Smooth muscle cell (in vitro differentiated cells): ENCODE measurements at regions not wholly inside any gene's neighbourhood (a gene's known extent, or its start where the extent isn't known, plus 50 kb on each side); places are given as distances from the start of the nearest gene placed in this dataset.
A peak's percentile ranks its signal among the peaks of the same experiment; 100 is the strongest.

ENCODE experiments used
- DNase-seq: peaks from one replicate; lab custom pipeline; 2025; ENCODE audit not compliant: unreplicated experiment; lab: John Stamatoyannopoulos, UW
- H2AFZ ChIP-seq: fragments of 200-600 bp; sonication (generic); 2 replicates; pipeline ENCODE4 v1.6.0; 2016; ENCODE audit warnings: antibody characterized with exemption, low read depth, mild to moderate bottlenecking
- H3F3A ChIP-seq: fragments of 200-600 bp; sonication (generic); 2 replicates; pipeline ENCODE4 v1.6.0; 2017; ENCODE audit warnings: antibody characterized with exemption, low read depth
- H3K27ac ChIP-seq: fragments of 200-600 bp; sonication (generic); 2 replicates; pipeline ENCODE4 v1.5.1; 2016; ENCODE audit warnings: low read depth, mild to moderate bottlenecking
- H3K27me3 ChIP-seq: fragments of 200-600 bp; sonication (generic); 2 replicates; pipeline ENCODE4 v1.6.1; 2016; ENCODE audit warnings: low read depth, mild to moderate bottlenecking
- H3K36me3 ChIP-seq: fragments of 200-600 bp; sonication (generic); 2 replicates; pipeline ENCODE4 v1.5.1; 2016; ENCODE audit warnings: low read depth
- H3K4me1 ChIP-seq: fragments of 200-600 bp; sonication (generic); 2 replicates; pipeline ENCODE4 v1.5.1; 2016; ENCODE audit warnings: low read depth
- H3K4me2 ChIP-seq: fragments of 200-600 bp; sonication (generic); 2 replicates; pipeline ENCODE4 v1.6.0; 2016; ENCODE audit warnings: mild to moderate bottlenecking
- H3K4me3 ChIP-seq: fragments of 200-600 bp; sonication (generic); 2 replicates; pipeline ENCODE4 v1.5.1; 2016; ENCODE audit warnings: mild to moderate bottlenecking
- H3K79me2 ChIP-seq: fragments of 200-600 bp; sonication (generic); 2 replicates; pipeline ENCODE4 v1.6.0; 2016; ENCODE audit warnings: low read depth, mild to moderate bottlenecking
- H3K9ac ChIP-seq: fragments of 200-600 bp; sonication (generic); 2 replicates; pipeline ENCODE4 v1.6.0; 2016; ENCODE audit warnings: low read depth
- H3K9me3 ChIP-seq: fragments of 200-600 bp; sonication (generic); replicated peaks from 2 replicates; pipeline ENCODE4 v1.5.1; 2016; ENCODE audit warnings: low read depth
- H4K20me1 ChIP-seq: fragments of 200-600 bp; sonication (generic); 2 replicates; pipeline ENCODE4 v1.6.0; 2016; ENCODE audit warnings: low read depth
- CTCF ChIP-seq: fragments of 200-600 bp; sonication (generic); IDR thresholded peaks from 2 replicates; pipeline ENCODE4 v1.5.1; 2017; ENCODE audit warnings: borderline replicate concordance, mild to moderate bottlenecking, antibody characterized with exemption; ENCODE audit not compliant: insufficient read depth, poor library complexity, severe bottlenecking
- WGBS: methylation state at CpG from one replicate; pipeline ENCODE4 v1.1.7; 2016; ENCODE audit warnings: low lambda C conversion rate; 5-methylcytosine and 5-hydroxymethylcytosine counted together

GRCh38 chr18:59056706-59057492 is 82.8 kb upstream of the SEC11C start:
- H3F3A ChIP-seq = no peaks in the 10 kb centered on the region
- no peaks in the 10 kb centered on the region for H3K79me2 ChIP-seq
- H3K4me1 ChIP-seq = peaks cover 4% of the 10 kb centered on the region
- DNase-seq = peak; percentile 24
- no peaks in the 10 kb centered on the region for H3K9me3 ChIP-seq
- no peaks in the 10 kb centered on the region for H3K27me3 ChIP-seq
- H2AFZ ChIP-seq = no peak overlapping the region
- no peaks in the 10 kb centered on the region for H3K36me3 ChIP-seq
- no peak overlapping the region for H3K27ac ChIP-seq
- no peak overlapping the region for H3K9ac ChIP-seq
- H4K20me1 ChIP-seq = no peaks in the 10 kb centered on the region
- peak; percentile 94 for TF ChIP-seq CTCF
- H3K4me2 ChIP-seq = no peak overlapping the region
- no peak overlapping the region for H3K4me3 ChIP-seq
- WGBS = 75% methylated on average over 15 of the region's 15 CpGs

- no peaks in the 10 kb centered on the region for H3K9me3 ChIP-seq
- H3K27me3 ChIP-seq = no peaks in the 10 kb centered on the region
- 59% methylated on average over 4 of the region's 4 CpGs for WGBS
- no peak overlapping the region for H2AFZ ChIP-seq
- no peak overlapping the region for H3K27ac ChIP-seq
- H3K4me2 ChIP-seq = no peak overlapping the region
- no peaks in the 10 kb centered on the region for H3K36me3 ChIP-seq
- H4K20me1 ChIP-seq = no peaks in the 10 kb centered on the region
- no peak for TF ChIP-seq CTCF
- H3K9ac ChIP-seq = no peak overlapping the region
- H3K79me2 ChIP-seq = no peaks in the 10 kb centered on the region
- H3F3A ChIP-seq = no peaks in the 10 kb centered on the region
- no peak for DNase-seq
- no peak overlapping the region for H3K4me3 ChIP-seq
- H3K4me1 ChIP-seq = peaks cover 4% of the 10 kb centered on the region
Measured at GRCh38 chr18:59057493-59057795, 82.2 kb upstream of the SEC11C start.

GRCh38 chr18:59057969-59058368 is 81.7 kb upstream of the SEC11C start:
- Histone ChIP-seq H3K9ac (no peak overlapping the region), H3K4me1 (peaks cover 4% of the 10 kb centered on the region), H3K4me2 (no peak overlapping the region), H3K27me3 (no peaks in the 10 kb centered on the region), H3K4me3 (no peak overlapping the region), H3K27ac (no peak overlapping the region), H3K36me3 (no peaks in the 10 kb centered on the region), H2AFZ (no peak overlapping the region), H3F3A (no peaks in the 10 kb centered on the region), H4K20me1 (no peaks in the 10 kb centered on the region), H3K79me2 (no peaks in the 10 kb centered on the region), H3K9me3 (no peaks in the 10 kb centered on the region)
- 78% methylated on average over 4 of the region's 4 CpGs for WGBS
- DNase-seq = no peak
- TF ChIP-seq CTCF = no peak

- WGBS = 92% methylated on average over 4 of the region's 4 CpGs
- H3K27ac ChIP-seq = no peak overlapping the region
- no peaks in the 10 kb centered on the region for H3K36me3 ChIP-seq
- H3F3A ChIP-seq = no peaks in the 10 kb centered on the region
- H3K9ac ChIP-seq = no peak overlapping the region
- no peaks in the 10 kb centered on the region for H3K79me2 ChIP-seq
- H3K4me3 ChIP-seq = no peak overlapping the region
- H3K27me3 ChIP-seq = no peaks in the 10 kb centered on the region
- no peak overlapping the region for H2AFZ ChIP-seq
- no peak overlapping the region for H3K4me2 ChIP-seq
- no peaks in the 10 kb centered on the region for H3K9me3 ChIP-seq
- TF ChIP-seq CTCF = no peak
- H3K4me1 ChIP-seq = peaks cover 3% of the 10 kb centered on the region
- DNase-seq = no peak
- no peaks in the 10 kb centered on the region for H4K20me1 ChIP-seq
Measured at GRCh38 chr18:59059140-59059539, 80.5 kb upstream of the SEC11C start.
